ENCODE measurements at regions not wholly inside any gene's neighbourhood (a gene's known extent, or its start where the extent isn't known, plus 50 kb on each side); places are given as distances from the start of the nearest gene placed in this dataset.

DNA sequence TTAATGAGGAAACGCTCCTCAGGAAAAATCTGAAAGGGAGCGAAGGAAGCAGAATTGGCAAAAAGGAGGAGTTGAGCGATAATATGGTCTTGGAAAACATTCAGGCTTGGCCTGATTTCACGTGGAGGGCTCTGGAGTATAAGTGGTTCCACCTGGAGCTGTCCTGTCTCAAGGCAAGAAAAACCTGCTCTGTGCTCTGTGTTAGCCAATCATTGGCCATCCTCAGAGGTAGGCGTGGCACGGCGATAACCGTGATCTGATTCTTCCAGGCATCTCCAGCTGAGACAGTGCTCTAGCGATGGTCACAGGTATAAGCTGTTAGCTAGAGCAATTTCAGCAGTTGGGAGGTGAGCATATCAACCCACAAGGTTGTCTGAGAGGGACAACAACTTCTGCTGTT is 450.5 kb upstream of the MAF start:
- DNase-seq (ENCODE audit: low spot score) = no peak
- Histone ChIP-seq H3K36me3 (no peaks in the 10 kb centered on the region), H3K27ac (no peak overlapping the region), H3K9me3 (no peaks in the 10 kb centered on the region), H3K4me1 (replicated peaks) (no peaks in the 10 kb centered on the region), H3K27me3 (replicated peaks; ENCODE audit: insufficient read depth) (no peaks in the 10 kb centered on the region), H3K4me3 (no peak overlapping the region)
- intact Hi-C loops (cut with DNase I) = no loop called here
- TF ChIP-seq POLR2AphosphoS5 (IDR thresholded peaks at IDR 0.05) (no peak), POLR2A (IDR thresholded peaks at IDR 0.05) (no peak), CTCF (IDR thresholded peaks at IDR 0.05) (no peak)
- WGBS = 85% methylated on average over 9 of the region's 9 CpGs

DNA sequence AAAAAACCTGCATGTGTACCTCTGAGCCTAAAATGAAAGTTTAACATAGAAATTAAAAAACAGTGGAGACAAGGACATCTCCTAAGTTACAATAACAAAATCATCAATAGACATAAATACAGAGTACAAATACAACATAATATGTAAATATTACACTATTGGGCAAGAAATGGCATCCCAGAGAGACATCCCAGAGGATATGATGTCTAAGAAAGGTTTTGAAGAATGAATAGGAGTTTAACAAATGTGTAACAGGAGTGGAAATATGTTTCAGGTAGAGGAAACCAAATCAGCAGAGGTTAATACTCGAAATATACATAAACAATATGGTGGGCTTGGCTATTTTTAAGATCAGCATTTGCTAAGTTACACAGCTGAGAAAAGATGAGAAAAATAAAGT is 447.7 kb upstream of the MAF start:
- TF ChIP-seq POLR2AphosphoS5 (IDR thresholded peaks at IDR 0.05) (no peak), CTCF (IDR thresholded peaks at IDR 0.05) (no peak), POLR2A (IDR thresholded peaks at IDR 0.05) (no peak)
- 85% methylated on average over 1 of the region's 1 CpG for WGBS
- H3K36me3 ChIP-seq = no peaks in the 10 kb centered on the region
- no peak overlapping the region for H3K27ac ChIP-seq
- H3K4me1 ChIP-seq (replicated peaks) = no peaks in the 10 kb centered on the region
- no peak for DNase-seq (ENCODE audit: low spot score)
- H3K4me3 ChIP-seq = no peak overlapping the region
- no peaks in the 10 kb centered on the region for H3K27me3 ChIP-seq (replicated peaks; ENCODE audit: insufficient read depth)
- no peaks in the 10 kb centered on the region for H3K9me3 ChIP-seq
- intact Hi-C loops (cut with DNase I) = no loop called here

DNA sequence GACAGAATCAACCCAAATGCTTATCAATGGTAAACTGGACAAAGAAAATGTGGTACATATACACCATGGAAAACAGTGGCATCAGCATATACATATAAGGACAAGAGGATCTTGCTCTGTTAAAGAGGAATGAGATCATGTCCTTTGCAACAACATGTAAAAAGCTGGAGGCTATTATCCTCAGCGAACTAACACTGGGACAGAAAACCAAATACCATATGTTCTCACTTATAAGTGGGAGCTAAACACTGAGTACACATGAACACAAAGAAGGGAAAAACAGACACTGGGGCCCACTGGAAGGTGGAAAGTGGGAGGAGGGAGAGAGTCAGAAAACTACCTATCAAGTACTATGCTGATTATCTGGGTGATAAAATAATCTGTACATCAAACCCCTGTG is 447.3 kb upstream of the MAF start:
- Histone ChIP-seq H3K9me3 (no peaks in the 10 kb centered on the region), H3K36me3 (no peaks in the 10 kb centered on the region), H3K4me3 (no peak overlapping the region), H3K27ac (no peak overlapping the region), H3K4me1 (replicated peaks) (no peaks in the 10 kb centered on the region), H3K27me3 (replicated peaks; ENCODE audit: insufficient read depth) (no peaks in the 10 kb centered on the region)
- TF ChIP-seq POLR2AphosphoS5 (IDR thresholded peaks at IDR 0.05) (no peak), CTCF (IDR thresholded peaks at IDR 0.05) (no peak), POLR2A (IDR thresholded peaks at IDR 0.05) (no peak)
- 63% methylated on average over 1 of the region's 1 CpG for WGBS
- intact Hi-C loops (cut with DNase I) = no loop called here
- no peak for DNase-seq (ENCODE audit: low spot score)

GRCh38 chr16:80046848-80047247 is 446.3 kb upstream of the MAF start:
- WGBS = 97% methylated on average over 2 of the region's 2 CpGs

More at GRCh38 chr16:80046848-80047247, 446.3 kb upstream of the MAF start:
- H3K4me3 ChIP-seq = no peak overlapping the region
- intact Hi-C loops (cut with DNase I) = no loop called here
- TF ChIP-seq POLR2A (IDR thresholded peaks at IDR 0.05) = no peak
- no peak for TF ChIP-seq CTCF (IDR thresholded peaks at IDR 0.05)
- TF ChIP-seq POLR2AphosphoS5 (IDR thresholded peaks at IDR 0.05) = no peak
- no peak for DNase-seq (ENCODE audit: low spot score)
- H3K36me3 ChIP-seq = no peaks in the 10 kb centered on the region
- no peaks in the 10 kb centered on the region for H3K27me3 ChIP-seq (replicated peaks; ENCODE audit: insufficient read depth)
- no peak overlapping the region for H3K27ac ChIP-seq
- H3K4me1 ChIP-seq (replicated peaks) = no peaks in the 10 kb centered on the region
- no peaks in the 10 kb centered on the region for H3K9me3 ChIP-seq
